H1 (cell line): ENCODE measurements at regions not wholly inside any gene's neighbourhood (a gene's known extent, or its start where the extent isn't known, plus 50 kb on each side); places are given as distances from the start of the nearest gene placed in this dataset.

Experiments used
- CTCF ChIP-seq, 3 experiments: IDR thresholded peaks; 1 replicate in 2 of 3; 2 replicates in 1 of 3; pipeline versions ENCODE4 v1.5.1 to v1.6.1; 2011; ENCODE audit warnings: low read length in 3 of 3, mild to moderate bottlenecking in 3 of 3, inconsistent platforms in 2 of 3, low read depth in 1 of 3, moderate library complexity in 1 of 3; ENCODE audit not compliant: insufficient read depth in 1 of 3; ENCODE audit errors: control extremely low read depth in 1 of 3
- HDAC2 ChIP-seq, 2 experiments: fragments of 300-600 bp in 1 of 2; sonication (generic) in 1 of 2; IDR thresholded peaks; 2 replicates each; pipeline ENCODE4 v1.6.1; 2011 to 2012; ENCODE audit warnings: low read depth in 2 of 2, low read length in 2 of 2, mild to moderate bottlenecking in 2 of 2, moderate library complexity in 2 of 2, borderline replicate concordance in 1 of 2, inconsistent platforms in 1 of 2
- KDM4A ChIP-seq: IDR thresholded peaks from one replicate; pipeline ENCODE4 v1.7.1; 2012; ENCODE audit warnings: low read depth, mild to moderate bottlenecking, moderate library complexity, low read length, inconsistent platforms; ENCODE audit not compliant: severe bottlenecking
- NANOG ChIP-seq: IDR thresholded peaks from 2 replicates; pipeline ENCODE4 v1.6.1; 2011; ENCODE audit warnings: low read length, low read depth, mild to moderate bottlenecking, inconsistent platforms; ENCODE audit not compliant: insufficient read depth, poor library complexity, severe bottlenecking
- RNF2 ChIP-seq: fragments of 200-900, 300-1000 bp; sonication (generic); IDR thresholded peaks from 2 replicates; pipeline ENCODE4 v1.7.1; 2016; ENCODE audit warnings: borderline replicate concordance, low read depth, mild to moderate bottlenecking, antibody characterized with exemption, low read length; ENCODE audit not compliant: poor library complexity, severe bottlenecking; ENCODE audit errors: missing control alignments
- SUZ12 ChIP-seq: fragments of 200-600 bp; sonication (generic); IDR thresholded peaks from 2 replicates; pipeline ENCODE4 v1.6.1; 2012; ENCODE audit warnings: mild to moderate bottlenecking, inconsistent platforms, low read length, moderate library complexity, mixed read lengths

- TF ChIP-seq HDAC2 (IDR thresholded peaks at IDR 0.05; ENCODE audit: borderline replicate concordance in 1 of 2, low read depth in 2 of 2, low read length in 2 of 2) (no peak), CTCF (IDR thresholded peaks at IDR 0.05; ENCODE audit: control extremely low read depth in 1 of 3, insufficient read depth in 1 of 3, low read depth in 1 of 3, low read length in 3 of 3) (no peak), RNF2 (no peak), SUZ12 (no peak), KDM4A (no peak), NANOG (no peak)
These were observed 599.3 kb downstream of the SPRY1 start (continued) for GRCh38 chr4:123995936-123996335.
